ENCODE measurements at regions not wholly inside any gene's neighbourhood (a gene's known extent, or its start where the extent isn't known, plus 50 kb on each side); places are given as distances from the start of the nearest gene placed in this dataset.

DNA sequence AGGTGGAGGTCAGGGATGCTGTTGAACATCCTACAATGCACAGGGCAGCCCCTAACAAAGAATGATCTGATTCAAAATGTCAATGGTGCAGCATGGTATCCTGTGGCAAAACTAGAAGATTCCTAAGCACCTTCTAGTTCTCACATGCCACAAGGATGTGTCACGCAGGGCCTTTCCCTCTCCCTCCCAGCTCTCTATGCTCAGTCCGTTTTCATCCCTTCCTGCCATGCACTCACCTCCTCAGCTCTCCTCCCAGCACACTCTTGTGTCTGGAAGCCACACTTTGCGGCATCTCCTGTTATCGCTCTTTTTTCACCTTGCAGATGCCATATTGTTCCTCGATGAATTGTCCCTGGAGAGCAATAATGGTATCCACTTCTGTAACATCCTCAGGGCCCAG, 263.4 kb downstream of the CDC5L start:
- peaks cover 9% of the 10 kb centered on the region for H3K4me1 ChIP-seq (ENCODE audit: insufficient read depth, low read length)
- ATAC-seq (ENCODE audit: poor library complexity) (no peak), DNase-seq (no peak)
- peaks cover 3% of the 10 kb centered on the region for H3K27me3 Mint-ChIP-seq
- ChIA-PET CTCF (no interaction called here), POLR2A (no interaction called here)
- H3K9me3 Mint-ChIP-seq, result no peaks in the 10 kb centered on the region
- TF ChIP-seq CTCF (IDR thresholded peaks at IDR 0.05), result no peak
- no peak overlapping the region for H3K27ac Mint-ChIP-seq
- H3K27me3 ChIP-seq (ENCODE audit: control insufficient read depth in 1 of 2, insufficient read depth in 2 of 2, low read length in 2 of 2), result peaks cover 0 to 3% of the 10 kb centered on the region in 2 experiments
- peaks cover 8% of the 10 kb centered on the region for H3K4me1 Mint-ChIP-seq (ENCODE audit: low read depth)
- intact Hi-C loops (cut with DNase I, micrococcal nuclease), result loop anchor here in 1 of 2 experiments (10.0 kb wide), 1 partner anchor 176 kb away; no protein-coding TSS in a partner anchor
- no peaks in the 10 kb centered on the region for H3K36me3 Mint-ChIP-seq (ENCODE audit: low read depth)
- no peak overlapping the region for H3K4me3 Mint-ChIP-seq
- H3K4me3 ChIP-seq (ENCODE audit: low read length), result no peak overlapping the region
- H3K9me3 ChIP-seq (ENCODE audit: control insufficient read depth in 1 of 2, insufficient read depth in 1 of 2, low read length in 2 of 2), result no peaks in the 10 kb centered on the region
- no peaks in the 10 kb centered on the region for H3K36me3 ChIP-seq (ENCODE audit: insufficient read depth, low read length)
- no peak overlapping the region for H3K27ac ChIP-seq (ENCODE audit: low read depth in 1 of 2, low read length in 2 of 2)

- TF ChIP-seq CTCF (IDR thresholded peaks at IDR 0.05), result no peak
- H3K9me3 Mint-ChIP-seq, result no peaks in the 10 kb centered on the region
- CTCF ChIA-PET, result no interaction called here
- H3K36me3 Mint-ChIP-seq (ENCODE audit: low read depth), result no peaks in the 10 kb centered on the region
- no peak overlapping the region for H3K27ac ChIP-seq (ENCODE audit: low read depth in 1 of 2, low read length in 2 of 2)
- ATAC-seq (ENCODE audit: poor library complexity) (no peak), DNase-seq (no peak)
- H3K36me3 ChIP-seq (ENCODE audit: insufficient read depth, low read length), result no peaks in the 10 kb centered on the region
- H3K27ac Mint-ChIP-seq, result no peak overlapping the region
- H3K27me3 ChIP-seq (ENCODE audit: control insufficient read depth in 1 of 2, insufficient read depth in 2 of 2, low read length in 2 of 2), result peaks cover 0 to 3% of the 10 kb centered on the region in 2 experiments
- intact Hi-C loops (cut with DNase I, micrococcal nuclease), result loop anchor here in 1 of 2 experiments (10.0 kb wide), 1 partner anchor 177 kb away; no protein-coding TSS in a partner anchor
- H3K9me3 ChIP-seq (ENCODE audit: control insufficient read depth in 1 of 2, insufficient read depth in 1 of 2, low read length in 2 of 2), result no peaks in the 10 kb centered on the region
- H3K4me1 Mint-ChIP-seq (ENCODE audit: low read depth), result peaks cover 8% of the 10 kb centered on the region
- POLR2A ChIA-PET, result no interaction called here
- peaks cover 3% of the 10 kb centered on the region for H3K27me3 Mint-ChIP-seq
- H3K4me3 Mint-ChIP-seq, result no peak overlapping the region
- peaks cover 10% of the 10 kb centered on the region for H3K4me1 ChIP-seq (ENCODE audit: insufficient read depth, low read length)
- H3K4me3 ChIP-seq (ENCODE audit: low read length), result no peak overlapping the region
These were observed 264.1 kb downstream of the CDC5L start for GRCh38 chr6:44651604-44652003.

GRCh38 chr6:44652547-44652946, 265.0 kb downstream of the CDC5L start:
- TF ChIP-seq CTCF (IDR thresholded peaks at IDR 0.05), result no peak
- Histone ChIP-seq H3K27ac (ENCODE audit: low read depth in 1 of 2, low read length in 2 of 2) (no peak overlapping the region), H3K4me1 (ENCODE audit: insufficient read depth, low read length) (peaks cover 10% of the 10 kb centered on the region), H3K36me3 (ENCODE audit: insufficient read depth, low read length) (no peaks in the 10 kb centered on the region), H3K9me3 (ENCODE audit: control insufficient read depth in 1 of 2, insufficient read depth in 1 of 2, low read length in 2 of 2) (no peaks in the 10 kb centered on the region), H3K4me3 (ENCODE audit: low read length) (no peak overlapping the region), H3K27me3 (ENCODE audit: control insufficient read depth in 1 of 2, insufficient read depth in 2 of 2, low read length in 2 of 2) (peaks cover 0 to 3% of the 10 kb centered on the region in 2 experiments)
- CTCF ChIA-PET, result interaction anchor here (1.2 kb wide), 1 partner anchor 1062 kb away, joined by 6 read pairs; no protein-coding TSS in a partner anchor
- no peak overlapping the region for H3K4me3 Mint-ChIP-seq
- DNase-seq (no peak), ATAC-seq (ENCODE audit: poor library complexity) (no peak)
- H3K36me3 Mint-ChIP-seq (ENCODE audit: low read depth), result no peaks in the 10 kb centered on the region
- H3K4me1 Mint-ChIP-seq (ENCODE audit: low read depth), result peaks cover 8% of the 10 kb centered on the region
- H3K9me3 Mint-ChIP-seq, result no peaks in the 10 kb centered on the region
- POLR2A ChIA-PET, result no interaction called here
- H3K27ac Mint-ChIP-seq, result no peak overlapping the region
- intact Hi-C loops (cut with DNase I, micrococcal nuclease), result loop anchor here in 1 of 2 experiments (10.0 kb wide), 1 partner anchor 178 kb away; no protein-coding TSS in a partner anchor
- H3K27me3 Mint-ChIP-seq, result peaks cover 3% of the 10 kb centered on the region
